Brain microvascular endothelial cell (primary cell): ENCODE measurements at regions not wholly inside any gene's neighbourhood (a gene's known extent, or its start where the extent isn't known, plus 50 kb on each side); places are given as distances from the start of the nearest gene placed in this dataset.

Experiments used
- DNase-seq: peaks from one replicate; pipeline ENCODE4 v3.0.0-alpha.2; 2020
- H3K27ac ChIP-seq: fragments of 250-450 bp; sonication (Bioruptor Pico); 2 replicates; pipeline ENCODE4 v1.5.1; 2020; ENCODE audit warnings: mild to moderate bottlenecking, moderate library complexity
- H3K27me3 ChIP-seq: fragments of 250-450 bp; sonication (Bioruptor Pico); replicated peaks from 2 replicates; pipeline ENCODE4 v1.5.1; 2020; ENCODE audit warnings: mild to moderate bottlenecking
- H3K36me3 ChIP-seq: fragments of 250-450 bp; sonication (Bioruptor Pico); replicated peaks from 2 replicates; pipeline ENCODE4 v1.5.1; 2020; ENCODE audit warnings: mild to moderate bottlenecking
- H3K4me3 ChIP-seq: 2 replicates; pipeline ENCODE4 v1.5.1; 2011; ENCODE audit warnings: low read depth, mild to moderate bottlenecking, control low read depth, low read length, moderate library complexity
- in situ Hi-C: cut with HindIII; loops from 2 replicates; pipeline ENCODE4 v1.10.0; 2017; ENCODE audit warnings: low sequenced_read_pairs, low pct_ligation_motif_present
- TF ChIP-seq, protein P1 (sequence below): IDR thresholded peaks from 2 replicates; pipeline ENCODE4 v1.5.1; 2011; ENCODE audit warnings: low read depth, mild to moderate bottlenecking, moderate library complexity, low read length, control low read depth, inconsistent platforms; ENCODE audit errors: missing control alignments

DNA sequence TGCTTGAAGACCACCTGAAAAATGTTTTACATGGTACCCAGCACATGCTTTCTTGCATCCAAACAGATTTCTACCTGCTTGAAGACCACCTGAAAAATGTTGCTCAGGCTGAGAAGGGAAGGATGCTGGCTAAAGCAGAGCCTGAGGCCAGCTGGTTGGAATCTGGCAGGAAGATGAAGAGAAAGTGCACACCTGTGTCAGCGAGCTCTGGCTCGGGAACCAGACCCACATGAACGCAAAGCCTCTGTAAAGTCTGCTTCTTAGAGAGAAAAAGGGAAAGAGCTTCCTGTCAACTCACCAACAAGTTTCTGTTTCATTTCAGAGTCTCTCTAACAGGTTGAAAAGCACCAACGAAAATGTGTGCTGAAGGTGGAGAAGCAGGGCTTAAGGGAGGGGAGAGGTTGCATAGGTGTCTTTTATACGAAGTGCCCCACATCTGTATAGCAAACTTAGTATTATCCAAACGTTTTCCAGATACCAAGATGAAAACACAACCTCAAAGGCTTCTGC, 226.0 kb downstream of the TOX3 start:
- no peak for DNase-seq
- H3K27me3 ChIP-seq: no peaks in the 10 kb centered on the region
- in situ Hi-C loops: no loop called here

DNA sequence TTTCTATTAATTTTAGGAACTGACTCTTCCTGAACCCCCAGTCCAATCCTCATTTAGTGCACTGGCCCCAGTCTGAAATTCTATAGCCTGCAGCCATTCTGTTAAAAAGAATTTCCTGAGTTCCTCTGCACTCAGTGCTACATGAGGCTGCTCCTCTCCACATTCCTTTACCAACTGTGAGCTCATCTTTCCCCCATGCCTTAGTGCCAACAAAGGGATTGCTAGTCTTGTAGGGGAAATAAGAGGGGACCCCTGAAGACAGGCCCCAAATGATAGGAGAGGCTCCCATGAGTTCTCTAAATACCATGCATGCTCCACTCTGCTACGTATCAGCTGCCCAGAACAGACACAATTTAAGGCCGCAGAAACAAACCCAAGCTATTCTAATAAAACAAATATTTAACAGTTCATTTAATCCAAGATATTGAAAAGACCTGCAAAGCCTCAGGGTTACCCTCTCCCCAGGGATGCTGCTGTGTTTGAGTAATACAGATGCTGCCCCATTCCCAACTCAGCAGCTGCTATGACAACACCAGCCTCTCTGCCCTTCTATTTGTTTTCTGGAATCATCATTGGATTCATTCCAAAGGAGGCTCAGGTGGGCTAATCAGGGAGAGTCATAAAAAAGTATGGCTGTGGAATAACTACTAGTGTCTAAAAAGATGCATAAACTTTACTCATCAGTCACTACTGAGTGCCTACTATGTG, 228.5 kb downstream of the TOX3 start:
- DNase-seq: no peak
- in situ Hi-C loops: no loop called here
- TF ChIP-seq, protein P1, sequence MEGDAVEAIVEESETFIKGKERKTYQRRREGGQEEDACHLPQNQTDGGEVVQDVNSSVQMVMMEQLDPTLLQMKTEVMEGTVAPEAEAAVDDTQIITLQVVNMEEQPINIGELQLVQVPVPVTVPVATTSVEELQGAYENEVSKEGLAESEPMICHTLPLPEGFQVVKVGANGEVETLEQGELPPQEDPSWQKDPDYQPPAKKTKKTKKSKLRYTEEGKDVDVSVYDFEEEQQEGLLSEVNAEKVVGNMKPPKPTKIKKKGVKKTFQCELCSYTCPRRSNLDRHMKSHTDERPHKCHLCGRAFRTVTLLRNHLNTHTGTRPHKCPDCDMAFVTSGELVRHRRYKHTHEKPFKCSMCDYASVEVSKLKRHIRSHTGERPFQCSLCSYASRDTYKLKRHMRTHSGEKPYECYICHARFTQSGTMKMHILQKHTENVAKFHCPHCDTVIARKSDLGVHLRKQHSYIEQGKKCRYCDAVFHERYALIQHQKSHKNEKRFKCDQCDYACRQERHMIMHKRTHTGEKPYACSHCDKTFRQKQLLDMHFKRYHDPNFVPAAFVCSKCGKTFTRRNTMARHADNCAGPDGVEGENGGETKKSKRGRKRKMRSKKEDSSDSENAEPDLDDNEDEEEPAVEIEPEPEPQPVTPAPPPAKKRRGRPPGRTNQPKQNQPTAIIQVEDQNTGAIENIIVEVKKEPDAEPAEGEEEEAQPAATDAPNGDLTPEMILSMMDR: no peak
- Histone ChIP-seq H3K27me3 (no peaks in the 10 kb centered on the region), H3K4me3 (no peak overlapping the region), H3K27ac (no peak overlapping the region), H3K36me3 (no peaks in the 10 kb centered on the region)

More for the DNA sequence above, 226.0 kb downstream of the TOX3 start:
- Histone ChIP-seq H3K27ac (no peak overlapping the region), H3K4me3 (no peak overlapping the region), H3K36me3 (no peaks in the 10 kb centered on the region)
- TF ChIP-seq, protein P1: no peak

DNA sequence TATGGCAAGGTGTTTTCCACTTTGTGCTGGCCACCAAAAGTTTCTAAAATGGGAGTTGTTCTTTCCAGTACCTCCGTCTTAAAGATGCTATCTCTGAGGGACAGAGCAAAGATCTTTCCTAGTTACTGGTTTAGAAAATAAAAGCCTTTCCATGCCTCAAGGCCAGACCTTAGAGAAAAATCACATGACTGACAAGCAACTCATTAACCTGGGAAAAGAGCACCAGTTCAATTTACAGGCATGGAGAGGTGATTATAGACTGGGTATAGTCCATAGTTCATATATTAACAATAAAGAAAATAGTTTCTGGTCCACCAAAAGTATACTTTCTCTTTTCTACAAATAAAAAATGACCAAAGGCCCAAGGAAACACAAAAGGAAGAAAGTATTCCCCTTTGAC, 230.7 kb downstream of the TOX3 start:
- in situ Hi-C loops: no loop called here
- Histone ChIP-seq H3K27me3 (no peaks in the 10 kb centered on the region), H3K36me3 (no peaks in the 10 kb centered on the region), H3K27ac (no peak overlapping the region), H3K4me3 (no peak overlapping the region)
- TF ChIP-seq, protein P1: no peak
- no peak for DNase-seq

DNA sequence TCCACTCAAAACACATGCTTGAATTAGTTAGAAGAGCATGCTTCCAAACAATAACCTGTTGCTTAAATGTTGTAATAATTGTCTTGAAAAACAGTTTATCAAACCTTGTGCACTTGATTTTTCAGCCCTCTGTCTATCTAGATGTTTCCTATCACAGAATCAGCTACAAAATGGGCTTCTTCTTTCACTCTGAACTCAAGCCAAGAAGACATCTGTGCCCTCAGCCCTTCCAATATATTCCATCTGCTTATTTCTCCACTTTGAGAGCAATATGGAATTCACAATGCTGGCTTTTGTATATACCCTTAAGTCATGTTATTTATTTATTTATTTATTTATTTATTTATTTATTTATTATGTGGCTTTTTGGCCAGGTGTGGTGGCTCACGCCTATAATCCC, 234.2 kb downstream of the TOX3 start:
- TF ChIP-seq, protein P1: no peak
- in situ Hi-C loops: no loop called here
- Histone ChIP-seq H3K4me3 (no peak overlapping the region), H3K27me3 (no peaks in the 10 kb centered on the region), H3K36me3 (no peaks in the 10 kb centered on the region), H3K27ac (no peak overlapping the region)
- DNase-seq: no peak

DNA sequence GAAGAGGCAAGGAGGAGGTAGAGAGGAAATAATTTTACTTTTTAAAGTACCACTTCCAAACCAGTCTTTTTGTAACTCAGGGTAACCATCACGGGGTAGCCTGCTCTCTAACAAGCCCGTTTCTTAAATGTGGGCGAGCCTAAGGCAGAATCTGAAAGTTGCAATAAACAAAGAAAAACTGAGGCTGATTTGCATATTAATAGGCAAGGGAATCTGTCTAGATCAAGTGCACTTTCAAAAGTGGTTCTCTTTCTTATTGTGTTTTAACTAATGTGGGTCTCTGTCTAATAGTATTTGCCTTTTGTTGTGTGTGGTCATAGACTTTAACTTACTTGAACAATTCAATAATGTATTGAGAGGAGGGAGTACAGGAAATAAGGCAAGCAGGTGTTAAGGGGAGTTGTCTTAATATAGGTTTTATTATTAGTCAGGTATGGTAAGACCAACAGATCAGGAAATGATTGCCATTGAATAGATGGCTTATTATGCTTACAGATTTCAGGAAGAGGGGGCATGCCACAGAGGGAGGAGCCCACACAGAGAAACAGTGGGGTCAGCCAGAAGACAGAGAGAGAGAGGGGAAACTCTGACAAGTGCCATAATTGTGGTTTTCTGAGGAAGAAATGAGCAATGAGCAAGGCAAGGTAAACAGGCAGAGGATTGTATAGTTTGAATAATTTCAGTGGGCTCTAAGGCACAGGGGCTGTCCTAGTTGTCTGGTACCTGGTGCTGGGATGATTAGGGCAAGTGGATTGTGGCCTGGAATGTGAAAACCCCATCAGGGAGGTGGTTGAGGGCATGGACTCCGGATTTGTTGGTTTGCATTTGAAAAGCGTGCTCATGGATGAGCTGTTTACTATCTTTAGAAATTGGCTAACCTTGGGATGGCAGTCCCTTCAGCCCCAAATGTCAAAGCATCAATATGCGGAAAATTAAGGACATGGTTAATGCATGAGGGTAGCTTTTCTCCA, 237.2 kb downstream of the TOX3 start:
- Histone ChIP-seq H3K4me3 (no peak overlapping the region), H3K27ac (no peak overlapping the region), H3K36me3 (no peaks in the 10 kb centered on the region), H3K27me3 (no peaks in the 10 kb centered on the region)
- TF ChIP-seq, protein P1: no peak
- in situ Hi-C loops: no loop called here
- no peak for DNase-seq
